Muscle of leg (tissue), 3 donors: ENCODE measurements at regions not wholly inside any gene's neighbourhood (a gene's known extent, or its start where the extent isn't known, plus 50 kb on each side); places are given as distances from the start of the nearest gene placed in this dataset.

Source experiments
- DNase-seq: peaks from one replicate; pipeline ENCODE4 v3.0.0; 2013
- H3K27ac ChIP-seq: one replicate; pipeline ENCODE4 v1.5.1; 2013; ENCODE audit warnings: mild to moderate bottlenecking, low read length, control low read depth
- H3K27me3 ChIP-seq: one replicate; pipeline ENCODE4 v1.6.1; 2013; ENCODE audit warnings: low read length; ENCODE audit not compliant: control insufficient read depth, insufficient read depth
- H3K36me3 ChIP-seq: one replicate; pipeline ENCODE4 v1.6.1; 2013; ENCODE audit warnings: low read length; ENCODE audit not compliant: control insufficient read depth, insufficient read depth
- H3K4me1 ChIP-seq: one replicate; pipeline ENCODE4 v1.6.1; 2013; ENCODE audit warnings: low read length; ENCODE audit not compliant: control insufficient read depth, insufficient read depth
- H3K4me3 ChIP-seq: one replicate; pipeline ENCODE4 v1.5.1; 2013; ENCODE audit warnings: low read length, control low read depth
- H3K9me3 ChIP-seq: replicated peaks from 2 replicates; pipeline ENCODE4 v1.6.1; 2013; ENCODE audit warnings: low read depth, low read length; ENCODE audit not compliant: control insufficient read depth
- WGBS: methylation state at CpG from one replicate; pipeline ENCODE4 v1.1.5; 2013; ENCODE audit warnings: missing lambda C conversion rate; ENCODE audit not compliant: insufficient coverage; 5-methylcytosine and 5-hydroxymethylcytosine counted together

DNA sequence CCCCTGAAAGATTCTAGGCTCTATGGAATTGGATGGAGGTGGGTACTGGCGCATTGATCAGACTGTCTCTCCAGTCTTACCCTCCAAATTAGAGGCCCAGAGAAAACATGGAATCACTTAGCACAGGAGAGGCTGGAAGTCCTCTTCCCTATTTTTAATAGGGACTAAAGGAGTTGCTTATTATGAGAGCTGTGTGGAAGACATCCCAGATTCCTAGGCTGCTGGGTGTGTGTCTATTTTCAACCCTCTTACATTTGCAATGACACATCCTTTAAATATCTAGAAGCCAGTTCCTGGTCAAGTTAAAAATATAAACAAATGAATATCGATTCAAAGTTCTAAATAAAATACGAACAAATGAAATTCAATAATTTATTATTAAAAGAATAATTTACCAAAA, 58.3 kb upstream of the ARID2 start:
- WGBS, result no CpG with 5 or more reads among the region's 3 CpGs
- DNase-seq, result peak; percentile 77
- no peaks in the 10 kb centered on the region for H3K9me3 ChIP-seq
- H3K27ac ChIP-seq, result peak overlapping the region; percentile 18
- H3K27me3 ChIP-seq, result no peaks in the 10 kb centered on the region
- no peaks in the 10 kb centered on the region for H3K36me3 ChIP-seq
- peaks cover 6% of the 10 kb centered on the region for H3K4me1 ChIP-seq
- no peak overlapping the region for H3K4me3 ChIP-seq

DNA sequence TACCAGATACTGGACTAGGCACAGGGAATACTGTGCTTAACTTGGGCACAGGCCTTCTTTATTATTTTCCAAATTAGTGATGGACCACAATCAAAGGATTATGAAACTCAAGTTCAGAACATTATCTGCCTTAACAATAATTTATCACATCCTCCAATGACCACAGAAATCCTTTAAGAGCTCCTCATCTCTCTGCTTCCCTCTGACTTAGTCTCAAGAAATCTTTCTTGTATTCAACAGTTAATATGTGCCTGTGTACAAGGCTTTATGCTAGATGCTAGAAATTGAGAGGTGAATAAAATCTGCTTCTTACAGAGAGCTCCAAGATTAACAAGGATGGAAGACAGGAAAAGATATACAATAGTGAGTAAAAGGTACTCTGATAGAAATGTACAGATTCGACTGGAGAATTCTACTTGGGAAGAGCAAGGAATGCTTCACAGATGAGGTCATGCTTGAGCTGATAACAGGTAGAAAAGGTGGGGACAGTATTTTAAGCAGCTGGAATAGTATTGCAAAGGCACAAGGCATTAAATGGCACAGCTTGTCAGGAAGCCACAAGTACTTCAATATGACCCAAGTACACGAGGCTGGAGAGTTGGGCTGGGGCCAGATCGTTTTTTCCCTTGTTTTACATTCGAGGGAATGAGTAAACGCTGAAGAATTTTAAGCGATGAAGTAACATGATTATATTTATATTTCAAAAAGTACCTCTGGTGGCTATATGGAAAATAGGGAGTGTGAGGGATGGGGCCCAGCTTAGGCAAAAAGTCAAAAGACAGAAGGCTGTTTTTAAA, 55.1 kb upstream of the ARID2 start:
- no peaks in the 10 kb centered on the region for H3K27me3 ChIP-seq
- no peaks in the 10 kb centered on the region for H3K9me3 ChIP-seq
- no peaks in the 10 kb centered on the region for H3K36me3 ChIP-seq
- no peak overlapping the region for H3K4me3 ChIP-seq
- H3K4me1 ChIP-seq, result peaks cover 6% of the 10 kb centered on the region
- DNase-seq, result peak; percentile 90
- 43% methylated on average over 1 of the region's 6 CpGs for WGBS
- peak overlapping the region; percentile 23 for H3K27ac ChIP-seq

DNA sequence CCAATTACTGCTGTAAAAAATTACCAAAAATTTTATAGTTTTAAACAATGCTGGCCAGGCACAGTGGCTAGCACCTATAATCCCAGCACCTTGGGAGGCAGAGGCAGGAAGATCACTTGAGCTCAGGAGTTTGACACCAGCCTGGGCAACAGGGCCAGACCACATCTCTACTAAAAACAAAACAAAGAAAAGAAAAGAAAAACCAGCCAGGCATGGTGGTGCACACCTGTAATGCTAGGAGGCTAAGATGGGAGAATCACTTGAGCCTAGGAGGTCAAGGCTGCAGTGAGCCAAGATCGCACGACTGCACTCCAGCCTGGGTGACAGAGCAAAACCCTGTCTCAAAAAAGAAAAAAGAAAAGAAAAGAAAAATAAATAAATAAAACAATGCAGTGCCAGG, 54.0 kb upstream of the ARID2 start:
- H3K36me3 ChIP-seq, result no peaks in the 10 kb centered on the region
- H3K4me1 ChIP-seq, result peaks cover 3% of the 10 kb centered on the region
- no peak overlapping the region for H3K4me3 ChIP-seq
- no peak overlapping the region for H3K27ac ChIP-seq
- H3K27me3 ChIP-seq, result no peaks in the 10 kb centered on the region
- no peak for DNase-seq
- no peaks in the 10 kb centered on the region for H3K9me3 ChIP-seq
- no CpG with 5 or more reads among the region's 2 CpGs for WGBS
